PC-9 (cell line): ENCODE measurements at regions not wholly inside any gene's neighbourhood (a gene's known extent, or its start where the extent isn't known, plus 50 kb on each side); places are given as distances from the start of the nearest gene placed in this dataset.

Source experiments
- CTCF ChIP-seq: fragments of 200-600 bp; sonication (generic); conservative IDR thresholded peaks from 2 replicates; pipeline ENCODE4 v1.6.1; 2017; ENCODE audit warnings: mixed run types, antibody characterized with exemption, mild to moderate bottlenecking, moderate library complexity
- EZH2 ChIP-seq: fragments of 200-600 bp; sonication (generic); IDR thresholded peaks from 2 replicates; pipeline ENCODE4 v1.8.0; 2017; ENCODE audit warnings: antibody characterized with exemption, low read depth

DNA sequence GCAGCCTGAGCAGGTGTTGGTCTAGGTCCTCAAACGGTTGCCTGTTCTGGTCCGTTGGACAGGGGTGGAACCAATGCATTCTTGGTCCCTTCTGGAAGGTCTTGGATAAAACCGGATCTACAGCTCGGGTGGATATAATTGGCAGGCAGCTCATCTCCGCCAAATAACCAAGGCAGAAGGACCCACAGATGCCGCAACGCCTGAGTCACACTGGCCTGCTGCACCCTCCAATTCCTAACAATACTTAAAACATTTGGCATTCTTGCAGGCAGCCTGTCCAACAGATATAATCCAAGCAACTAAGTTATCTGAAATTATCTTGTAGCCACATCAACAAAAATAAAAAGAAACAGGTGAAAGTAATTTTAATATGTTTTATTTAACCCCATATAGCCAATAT, 59.0 kb upstream of the FGF14 start:
- no peak for TF ChIP-seq CTCF
- TF ChIP-seq EZH2 = no peak
